SK-N-SH (cell line): ENCODE measurements at regions not wholly inside any gene's neighbourhood (a gene's known extent, or its start where the extent isn't known, plus 50 kb on each side); places are given as distances from the start of the nearest gene placed in this dataset.

ENCODE experiments used
- CTCF ChIA-PET: fragments of 300-600, 350-600 bp; formaldehyde crosslinking; extraction: SDS; loops from one replicate; lab custom pipeline; 2021; lab: Yijun Ruan, JAX
- POLR2A ChIA-PET: fragments of 350-600 bp; sonication (Branson Sonifier 250); formaldehyde crosslinking; extraction: SDS; loops from one replicate; lab custom pipeline; 2020; ENCODE audit warnings: antibody characterized with exemption, inconsistent platforms; lab: Yijun Ruan, JAX
- DNase-seq: peaks from one replicate; pipeline ENCODE4 v3.0.0; 2012
- H2AFZ ChIP-seq: fragments of 200-600 bp; sonication (generic); 2 replicates; pipeline ENCODE4 v1.8.1; 2016; ENCODE audit warnings: antibody characterized with exemption, mild to moderate bottlenecking, low read depth
- H3F3A ChIP-seq: fragments of 200-600 bp; sonication (generic); replicated peaks from 2 replicates; pipeline ENCODE3; 2016; ENCODE audit warnings: antibody characterized with exemption, mild to moderate bottlenecking; ENCODE audit not compliant: insufficient read depth
- H3K27ac ChIP-seq, 2 experiments: fragments of 200-500 bp in 1 of 2; fragments of 200-600 bp in 1 of 2; sonication (Bioruptor generic) in 1 of 2; sonication (generic), shearing (Covaris generic) in 1 of 2; 2 replicates each; pipeline versions ENCODE4 v1.5.1 to v1.6.1; 2014 to 2016; ENCODE audit warnings: low read depth in 2 of 2, inconsistent platforms in 1 of 2, low read length in 1 of 2, mild to moderate bottlenecking in 1 of 2, mixed read lengths in 1 of 2
- H3K27me3 ChIP-seq: fragments of 200-600 bp; sonication (generic), shearing (Covaris generic); 2 replicates; pipeline ENCODE4 v1.6.1; 2016; ENCODE audit warnings: mixed run types; ENCODE audit not compliant: insufficient read depth
- H3K36me3 ChIP-seq, 2 experiments: fragments of 200-500 bp in 1 of 2; fragments of 200-600 bp in 1 of 2; sonication (Bioruptor generic) in 1 of 2; sonication (generic) in 1 of 2; replicated peaks in 1 of 2; 2 replicates each; pipeline versions ENCODE3 to v1.5.1; 2014 to 2016; ENCODE audit warnings: low read length in 1 of 2, mild to moderate bottlenecking in 1 of 2; ENCODE audit not compliant: insufficient read depth in 2 of 2, control insufficient read depth in 1 of 2
- H3K4me1 ChIP-seq, 2 experiments: fragments of 200-500 bp in 1 of 2; fragments of 200-600 bp in 1 of 2; sonication (Bioruptor generic) in 1 of 2; sonication (generic), shearing (Covaris generic) in 1 of 2; 2 replicates each; pipeline versions ENCODE4 v1.5.1 to v1.6.1; 2014 to 2016; ENCODE audit warnings: low read depth in 1 of 2, low read length in 1 of 2, mixed run types in 1 of 2; ENCODE audit not compliant: insufficient read depth in 2 of 2, control insufficient read depth in 1 of 2
- H3K4me2 ChIP-seq: fragments of 200-600 bp; sonication (generic), shearing (Covaris generic); 2 replicates; pipeline ENCODE4 v1.6.1; 2017; ENCODE audit warnings: mixed run types
- H3K4me3 ChIP-seq, 2 experiments: fragments of 200-500 bp in 1 of 2; fragments of 200-600 bp in 1 of 2; sonication (Bioruptor generic) in 1 of 2; sonication (generic), shearing (Covaris generic) in 1 of 2; 2 replicates each; pipeline versions ENCODE4 v1.5.1 to v1.8.1; 2014 to 2016; ENCODE audit warnings: low read depth in 2 of 2, inconsistent platforms in 1 of 2, low read length in 1 of 2, mild to moderate bottlenecking in 1 of 2, mixed read lengths in 1 of 2, moderate library complexity in 1 of 2
- H3K79me2 ChIP-seq: fragments of 200-600 bp; sonication (generic); 2 replicates; pipeline ENCODE4 v1.8.1; 2017; ENCODE audit warnings: mild to moderate bottlenecking; ENCODE audit not compliant: insufficient read depth
- H3K9ac ChIP-seq: fragments of 200-600 bp; sonication (generic); 2 replicates; pipeline ENCODE4 v1.6.1; 2017; ENCODE audit warnings: mixed run types
- H3K9me2 ChIP-seq: fragments of 200-600 bp; sonication (generic); 2 replicates; pipeline ENCODE4 v1.6.1; 2017; ENCODE audit warnings: mixed run types
- H3K9me3 ChIP-seq: fragments of 200-600 bp; sonication (generic); 2 replicates; pipeline ENCODE4 v1.6.1; 2017; ENCODE audit warnings: mixed run types, mild to moderate bottlenecking, moderate library complexity
- H4K20me1 ChIP-seq: fragments of 200-600 bp; sonication (generic); 2 replicates; pipeline ENCODE4 v1.6.1; 2017; ENCODE audit warnings: mild to moderate bottlenecking, mixed run types; ENCODE audit not compliant: insufficient read depth
- CTCF ChIP-seq: fragments of 200-600 bp; sonication (generic); IDR thresholded peaks from 2 replicates; pipeline ENCODE4 v1.6.1; 2017; ENCODE audit warnings: antibody characterized with exemption, mild to moderate bottlenecking, moderate library complexity
- EP300 ChIP-seq, 2 experiments: IDR thresholded peaks; 2 replicates each; pipeline versions ENCODE4 v1.4.0 to v1.6.1; 2012; ENCODE audit warnings: borderline replicate concordance in 1 of 2, low read depth in 1 of 2, low read length in 1 of 2
- FOXM1 ChIP-seq: IDR thresholded peaks from 2 replicates; pipeline ENCODE4 v1.4.0; 2012; ENCODE audit warnings: low read depth, mild to moderate bottlenecking
- JUND ChIP-seq: IDR thresholded peaks from 2 replicates; pipeline ENCODE4 v1.4.0; 2012
- MAX ChIP-seq: IDR thresholded peaks from 2 replicates; pipeline ENCODE4 v1.4.0; 2012; ENCODE audit warnings: low read depth
- RCOR1 ChIP-seq: fragments of 150-350 bp; IDR thresholded peaks from 2 replicates; pipeline ENCODE4 v1.6.1; 2017; ENCODE audit warnings: antibody characterized with exemption, low read length
- SMC3 ChIP-seq: IDR thresholded peaks from 2 replicates; pipeline ENCODE4 v1.6.1; 2012; ENCODE audit warnings: low read depth, low read length, improper control_type of control experiment
- TEAD4 ChIP-seq: IDR thresholded peaks from 2 replicates; pipeline ENCODE4 v1.4.0; 2012; ENCODE audit warnings: mild to moderate bottlenecking, borderline replicate concordance; ENCODE audit not compliant: insufficient read depth
- YY1 ChIP-seq: IDR thresholded peaks from 2 replicates; pipeline ENCODE4 v1.4.0; 2012; ENCODE audit warnings: low read depth, mild to moderate bottlenecking
- ZBTB33 ChIP-seq: IDR thresholded peaks from 2 replicates; pipeline ENCODE4 v1.4.0; 2012; ENCODE audit warnings: low read depth, borderline replicate concordance
- WGBS: methylation state at CpG from one replicate; pipeline ENCODE4 v1.1.6; 2017; ENCODE audit warnings: low lambda C conversion rate; 5-methylcytosine and 5-hydroxymethylcytosine counted together
- TF ChIP-seq, protein P1 (sequence below): IDR thresholded peaks from 2 replicates; pipeline ENCODE4; 2012
- TF ChIP-seq, protein P2 (sequence below): IDR thresholded peaks from 2 replicates; pipeline ENCODE4 v1.4.0; 2012; ENCODE audit warnings: low read depth, borderline replicate concordance
- TF ChIP-seq, protein P3 (sequence below): fragments of 150-350 bp; IDR thresholded peaks from 2 replicates; pipeline ENCODE4 v1.6.1; 2017; ENCODE audit warnings: antibody characterized with exemption, low read length, low read depth, borderline replicate concordance

DNA sequence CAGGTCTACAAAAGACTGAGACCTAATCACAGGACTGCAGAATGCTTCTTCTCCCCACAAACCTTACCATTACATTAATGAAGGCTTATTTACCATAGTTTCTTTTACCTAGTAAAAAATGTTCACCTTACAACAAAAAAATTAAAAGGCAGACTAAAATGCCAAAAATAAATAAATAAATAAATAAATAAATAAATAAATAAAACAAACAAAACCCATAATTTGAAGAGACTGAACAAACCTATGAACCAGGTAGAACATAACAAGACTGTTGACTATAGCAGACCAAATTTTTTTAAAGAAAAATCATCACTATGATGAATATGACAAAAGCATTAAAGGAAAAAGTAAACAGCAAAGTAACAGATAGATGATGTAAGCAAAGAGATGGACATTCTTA is 946.3 kb downstream of the EPHA7 start:
- DNase-seq, result no peak
- H3K4me1 ChIP-seq, result no peaks in the 10 kb centered on the region; a peak in 1 of 4 replicates
- TF ChIP-seq SMC3 (no peak), TEAD4 (no peak)
- H3K9me2 ChIP-seq, result no peaks in the 10 kb centered on the region
- H3K4me2 ChIP-seq, result no peak overlapping the region
- H4K20me1 ChIP-seq, result no peaks in the 10 kb centered on the region
- no peak overlapping the region for H3K27ac ChIP-seq
- 0 out of 2 replicates have a peak, but pooled peaks cover 3% of the 10 kb centered on the region for H3K9me3 ChIP-seq
- H2AFZ ChIP-seq, result no peak overlapping the region
- H3K79me2 ChIP-seq, result no peaks in the 10 kb centered on the region
- CTCF ChIA-PET, result no interaction called here
- no peaks in the 10 kb centered on the region for H3K36me3 ChIP-seq
- POLR2A ChIA-PET, result no interaction called here
- H3F3A ChIP-seq, result no peaks in the 10 kb centered on the region
- no peak overlapping the region for H3K4me3 ChIP-seq
- no peaks in the 10 kb centered on the region for H3K27me3 ChIP-seq
- no peak overlapping the region for H3K9ac ChIP-seq

DNA sequence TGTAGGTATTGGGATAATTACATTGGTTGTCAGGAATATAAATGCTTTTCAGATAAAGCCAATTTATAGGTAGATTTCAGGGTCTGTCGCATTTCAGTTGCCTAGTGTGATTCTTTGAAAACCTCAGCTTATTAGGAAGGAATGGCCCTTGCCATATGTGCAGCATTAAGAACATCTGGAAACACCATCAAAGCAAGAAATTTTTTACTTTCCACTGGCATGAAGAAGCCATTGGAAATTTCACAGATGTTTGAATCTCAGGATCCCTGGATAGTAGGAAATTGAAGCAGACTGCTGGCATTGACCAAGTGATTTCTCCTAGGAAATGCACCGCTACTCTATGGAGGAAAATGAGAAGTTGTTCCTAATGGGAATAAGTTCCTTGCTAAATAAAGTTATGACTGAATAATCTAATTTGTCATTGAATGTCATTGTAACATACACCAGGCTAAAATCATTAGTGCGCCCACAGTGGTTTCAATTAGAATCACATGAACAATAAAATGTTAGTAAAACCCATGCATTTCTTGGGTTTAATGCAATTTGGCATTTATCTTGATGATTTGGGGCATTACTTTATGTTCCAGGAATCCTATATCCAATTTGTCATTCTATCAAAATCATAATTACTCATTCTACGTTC is 950.1 kb downstream of the EPHA7 start:
- H3K9ac ChIP-seq, result no peak overlapping the region
- H3K4me1 ChIP-seq, result no peaks in the 10 kb centered on the region; a peak in 1 of 4 replicates
- TF ChIP-seq EP300 (IDR thresholded peaks at IDR 0.05; ENCODE audit: borderline replicate concordance in 1 of 2, low read depth in 1 of 2, low read length in 1 of 2) (peak in 1 of 2 experiments; percentile 55; a peak in 1 of 4 replicates), RCOR1 (peak; percentile 40; the same call in 1 of the 2 replicates), YY1 (no peak), JUND (no peak)
- no peak overlapping the region for H3K4me3 ChIP-seq
- no peak overlapping the region for H2AFZ ChIP-seq
- CTCF ChIA-PET, result no interaction called here
- H3K9me2 ChIP-seq, result no peaks in the 10 kb centered on the region
- no peaks in the 10 kb centered on the region for H3F3A ChIP-seq
- H3K4me2 ChIP-seq, result no peak overlapping the region
- no peaks in the 10 kb centered on the region for H4K20me1 ChIP-seq
- H3K27me3 ChIP-seq, result no peaks in the 10 kb centered on the region
- no peaks in the 10 kb centered on the region for H3K9me3 ChIP-seq
- 3% methylated on average over 4 of the region's 4 CpGs for WGBS
- DNase-seq, result no peak
- no peaks in the 10 kb centered on the region for H3K36me3 ChIP-seq
- POLR2A ChIA-PET, result no interaction called here
- H3K79me2 ChIP-seq, result no peaks in the 10 kb centered on the region
- H3K27ac ChIP-seq, result no peak overlapping the region

GRCh38 chr6:92468066-92468465 is 951.3 kb downstream of the EPHA7 start:
- H2AFZ ChIP-seq, result no peak overlapping the region
- no peak overlapping the region for H3K4me3 ChIP-seq
- H3K36me3 ChIP-seq, result no peaks in the 10 kb centered on the region
- no peak overlapping the region for H3K27ac ChIP-seq
- no peaks in the 10 kb centered on the region for H4K20me1 ChIP-seq
- H3F3A ChIP-seq, result no peaks in the 10 kb centered on the region
- H3K79me2 ChIP-seq, result no peaks in the 10 kb centered on the region
- CTCF ChIA-PET, result no interaction called here
- no peak for DNase-seq
- H3K9me3 ChIP-seq, result no peaks in the 10 kb centered on the region
- H3K9ac ChIP-seq, result no peak overlapping the region
- no peaks in the 10 kb centered on the region for H3K9me2 ChIP-seq
- no peaks in the 10 kb centered on the region for H3K27me3 ChIP-seq
- no peaks in the 10 kb centered on the region; a peak in 1 of 4 replicates for H3K4me1 ChIP-seq
- POLR2A ChIA-PET, result no interaction called here
- no peak overlapping the region for H3K4me2 ChIP-seq
- TF ChIP-seq RCOR1 (no peak), SMC3 (no peak), ZBTB33 (no peak), YY1 (no peak), MAX (no peak), FOXM1 (no peak), CTCF (no peak)
- TF ChIP-seq, protein P1, sequence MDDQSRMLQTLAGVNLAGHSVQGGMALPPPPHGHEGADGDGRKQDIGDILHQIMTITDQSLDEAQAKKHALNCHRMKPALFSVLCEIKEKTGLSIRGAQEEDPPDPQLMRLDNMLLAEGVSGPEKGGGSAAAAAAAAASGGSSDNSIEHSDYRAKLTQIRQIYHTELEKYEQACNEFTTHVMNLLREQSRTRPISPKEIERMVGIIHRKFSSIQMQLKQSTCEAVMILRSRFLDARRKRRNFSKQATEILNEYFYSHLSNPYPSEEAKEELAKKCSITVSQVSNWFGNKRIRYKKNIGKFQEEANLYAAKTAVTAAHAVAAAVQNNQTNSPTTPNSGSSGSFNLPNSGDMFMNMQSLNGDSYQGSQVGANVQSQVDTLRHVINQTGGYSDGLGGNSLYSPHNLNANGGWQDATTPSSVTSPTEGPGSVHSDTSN, result no peak
- TF ChIP-seq, protein P2, sequence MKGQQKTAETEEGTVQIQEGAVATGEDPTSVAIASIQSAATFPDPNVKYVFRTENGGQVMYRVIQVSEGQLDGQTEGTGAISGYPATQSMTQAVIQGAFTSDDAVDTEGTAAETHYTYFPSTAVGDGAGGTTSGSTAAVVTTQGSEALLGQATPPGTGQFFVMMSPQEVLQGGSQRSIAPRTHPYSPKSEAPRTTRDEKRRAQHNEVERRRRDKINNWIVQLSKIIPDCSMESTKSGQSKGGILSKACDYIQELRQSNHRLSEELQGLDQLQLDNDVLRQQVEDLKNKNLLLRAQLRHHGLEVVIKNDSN, result no peak
- TF ChIP-seq, protein P3, sequence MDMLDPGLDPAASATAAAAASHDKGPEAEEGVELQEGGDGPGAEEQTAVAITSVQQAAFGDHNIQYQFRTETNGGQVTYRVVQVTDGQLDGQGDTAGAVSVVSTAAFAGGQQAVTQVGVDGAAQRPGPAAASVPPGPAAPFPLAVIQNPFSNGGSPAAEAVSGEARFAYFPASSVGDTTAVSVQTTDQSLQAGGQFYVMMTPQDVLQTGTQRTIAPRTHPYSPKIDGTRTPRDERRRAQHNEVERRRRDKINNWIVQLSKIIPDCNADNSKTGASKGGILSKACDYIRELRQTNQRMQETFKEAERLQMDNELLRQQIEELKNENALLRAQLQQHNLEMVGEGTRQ, result no peak
